ENCODE measurements at regions not wholly inside any gene's neighbourhood (a gene's known extent, or its start where the extent isn't known, plus 50 kb on each side); places are given as distances from the start of the nearest gene placed in this dataset.

- DNase-seq: no peak
These were observed 58.7 kb upstream of the TGM3 start for GRCh38 chr20:2237059-2237458.

GRCh38 chr20:2238601-2239000 lies 57.2 kb upstream of the TGM3 start:
- DNase-seq: no peak

- no peak for DNase-seq
These were observed 55.0 kb upstream of the TGM3 start for GRCh38 chr20:2240835-2241234.

- no peak for DNase-seq
These were observed 53.1 kb upstream of the TGM3 start for GRCh38 chr20:2242678-2243077.

GRCh38 chr20:2244523-2244922 lies 51.3 kb upstream of the TGM3 start:
- DNase-seq: no peak

GRCh38 chr20:2244993-2245392 lies 50.8 kb upstream of the TGM3 start:
- DNase-seq: no peak

GRCh38 chr20:2245637-2246036 lies 50.2 kb upstream of the TGM3 start:
- no peak for DNase-seq

Data from NCI-H1048 (cell line).